PC-9 (cell line): ENCODE measurements at regions not wholly inside any gene's neighbourhood (a gene's known extent, or its start where the extent isn't known, plus 50 kb on each side); places are given as distances from the start of the nearest gene placed in this dataset.

Experiments
- BruUV-seq: library from RNA; stranded (reverse); fragments of 400-500 nt; replicated peaks from 2 replicates; lab custom pipeline; 2021; lab: Mats Ljungman, UMichigan
- CTCF ChIA-PET: fragments of 300-600 bp; sonication (Branson Sonifier 250); formaldehyde crosslinking; loops from one replicate; lab custom pipeline; 2022; ENCODE audit warnings: antibody characterized with exemption; lab: Charles Lee
- POLR2A ChIA-PET: fragments of 300-600 bp; sonication (Branson Sonifier 250); formaldehyde crosslinking; loops from one replicate; lab custom pipeline; 2022; ENCODE audit warnings: antibody characterized with exemption; ENCODE audit not compliant: unreplicated experiment; lab: Charles Lee
- DNase-seq, 2 experiments: peaks; one replicate each; pipeline versions ENCODE4 v3.0.0 to v3.0.0-alpha.2; 2015 to 2022; ENCODE audit warnings: mixed read lengths in 1 of 2
- H2AFZ ChIP-seq: fragments of 200-600 bp; sonication (generic); 2 replicates; pipeline ENCODE4 v1.8.1; 2017; ENCODE audit warnings: antibody characterized with exemption
- H3F3A ChIP-seq: fragments of 200-600 bp; sonication (generic); 2 replicates; pipeline ENCODE4 v1.8.1; 2017; ENCODE audit warnings: antibody characterized with exemption, mild to moderate bottlenecking, low read depth; ENCODE audit not compliant: insufficient read depth
- H3K27ac ChIP-seq: fragments of 200-600 bp; sonication (generic); 2 replicates; pipeline ENCODE4 v1.6.1; 2016; ENCODE audit warnings: mixed run types
- H3K27me3 ChIP-seq: fragments of 200-600 bp; sonication (generic); 2 replicates; pipeline ENCODE4 v1.6.1; 2016; ENCODE audit warnings: low read depth, mixed run types; ENCODE audit not compliant: insufficient read depth
- H3K36me3 ChIP-seq: fragments of 200-600 bp; sonication (generic); 2 replicates; pipeline ENCODE4 v1.6.1; 2016; ENCODE audit warnings: low read depth, mixed run types
- H3K4me1 ChIP-seq: fragments of 200-600 bp; sonication (generic); replicated peaks from 2 replicates; pipeline ENCODE4 v1.6.1; 2016; ENCODE audit warnings: mixed run types; ENCODE audit not compliant: insufficient read depth
- H3K4me2 ChIP-seq: fragments of 200-600 bp; sonication (generic); 2 replicates; pipeline ENCODE4 v1.6.1; 2017; ENCODE audit warnings: mixed run types
- H3K4me3 ChIP-seq: fragments of 200-600 bp; sonication (generic); 2 replicates; pipeline ENCODE4 v1.6.1; 2016; ENCODE audit warnings: mixed run types
- H3K79me2 ChIP-seq: fragments of 200-600 bp; sonication (generic); 2 replicates; pipeline ENCODE4 v1.6.1; 2017; ENCODE audit warnings: low read depth, mixed run types
- H3K9me2 ChIP-seq: fragments of 200-600 bp; sonication (generic); 2 replicates; pipeline ENCODE4 v1.8.1; 2017; ENCODE audit warnings: mild to moderate bottlenecking; ENCODE audit not compliant: insufficient read depth
- H3K9me3 ChIP-seq: fragments of 200-600 bp; sonication (generic); 2 replicates; pipeline ENCODE4 v1.8.1; 2016; ENCODE audit warnings: low read depth; ENCODE audit not compliant: insufficient read depth
- H4K20me1 ChIP-seq: fragments of 200-600 bp; sonication (generic); 2 replicates; pipeline ENCODE4 v1.8.1; 2017; ENCODE audit not compliant: insufficient read depth
- EZH2 ChIP-seq: fragments of 200-600 bp; sonication (generic); IDR thresholded peaks from 2 replicates; pipeline ENCODE4 v1.8.0; 2017; ENCODE audit warnings: antibody characterized with exemption, low read depth
- intact Hi-C: fragments of 100-400 bp; cut with micrococcal nuclease; formaldehyde crosslinking; loops from one replicate; pipeline ENCODE4 v1.10.0; 2022; ENCODE audit not compliant: unreplicated experiment
- TF ChIP-seq, protein P1 (sequence below): fragments of 200-600 bp; sonication (generic); conservative IDR thresholded peaks from 2 replicates; pipeline ENCODE4 v1.6.1; 2017; ENCODE audit warnings: mixed run types, antibody characterized with exemption, mild to moderate bottlenecking, moderate library complexity

GRCh38 chr16:17578981-17579874 lies 108.5 kb upstream of the XYLT1 start:
- H3K9me2 ChIP-seq = no peaks in the 10 kb centered on the region
- H3F3A ChIP-seq = no peaks in the 10 kb centered on the region
- H3K4me1 ChIP-seq = no peaks in the 10 kb centered on the region
- no TSS peak for BruUV-seq
- peak in 1 of 2 experiments; percentile 61 for DNase-seq
- H3K4me2 ChIP-seq = no peak overlapping the region
- no peaks in the 10 kb centered on the region for H3K27me3 ChIP-seq
- TF ChIP-seq, protein P1, sequence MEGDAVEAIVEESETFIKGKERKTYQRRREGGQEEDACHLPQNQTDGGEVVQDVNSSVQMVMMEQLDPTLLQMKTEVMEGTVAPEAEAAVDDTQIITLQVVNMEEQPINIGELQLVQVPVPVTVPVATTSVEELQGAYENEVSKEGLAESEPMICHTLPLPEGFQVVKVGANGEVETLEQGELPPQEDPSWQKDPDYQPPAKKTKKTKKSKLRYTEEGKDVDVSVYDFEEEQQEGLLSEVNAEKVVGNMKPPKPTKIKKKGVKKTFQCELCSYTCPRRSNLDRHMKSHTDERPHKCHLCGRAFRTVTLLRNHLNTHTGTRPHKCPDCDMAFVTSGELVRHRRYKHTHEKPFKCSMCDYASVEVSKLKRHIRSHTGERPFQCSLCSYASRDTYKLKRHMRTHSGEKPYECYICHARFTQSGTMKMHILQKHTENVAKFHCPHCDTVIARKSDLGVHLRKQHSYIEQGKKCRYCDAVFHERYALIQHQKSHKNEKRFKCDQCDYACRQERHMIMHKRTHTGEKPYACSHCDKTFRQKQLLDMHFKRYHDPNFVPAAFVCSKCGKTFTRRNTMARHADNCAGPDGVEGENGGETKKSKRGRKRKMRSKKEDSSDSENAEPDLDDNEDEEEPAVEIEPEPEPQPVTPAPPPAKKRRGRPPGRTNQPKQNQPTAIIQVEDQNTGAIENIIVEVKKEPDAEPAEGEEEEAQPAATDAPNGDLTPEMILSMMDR = peak; percentile 78
- TF ChIP-seq EZH2 = no peak
- POLR2A ChIA-PET = no interaction called here
- H3K4me3 ChIP-seq = no peak overlapping the region
- intact Hi-C loops = loop anchor here (1.0 kb wide), 1 partner anchor 103 kb away; no protein-coding TSS in a partner anchor
- no peaks in the 10 kb centered on the region for H3K9me3 ChIP-seq
- H3K36me3 ChIP-seq = no peaks in the 10 kb centered on the region
- H4K20me1 ChIP-seq = no peaks in the 10 kb centered on the region
- H3K27ac ChIP-seq = no peak overlapping the region
- no peak overlapping the region for H2AFZ ChIP-seq
- no peaks in the 10 kb centered on the region for H3K79me2 ChIP-seq
- CTCF ChIA-PET = interaction anchor here (1.1 kb wide), 1 partner anchor 103 kb away, joined by 4 read pairs; no protein-coding TSS in a partner anchor

GRCh38 chr16:17574256-17574655 lies 103.5 kb upstream of the XYLT1 start:
- Histone ChIP-seq H2AFZ (no peak overlapping the region), H3K9me2 (no peaks in the 10 kb centered on the region), H3K9me3 (no peaks in the 10 kb centered on the region), H3K4me1 (no peaks in the 10 kb centered on the region), H3K4me3 (no peak overlapping the region), H4K20me1 (no peaks in the 10 kb centered on the region), H3K36me3 (no peaks in the 10 kb centered on the region), H3F3A (no peaks in the 10 kb centered on the region), H3K4me2 (no peak overlapping the region), H3K27me3 (no peaks in the 10 kb centered on the region), H3K27ac (no peak overlapping the region), H3K79me2 (no peaks in the 10 kb centered on the region)
- BruUV-seq = no TSS peak
- no peak for DNase-seq
- POLR2A ChIA-PET = no interaction called here
- intact Hi-C loops = no loop called here
- CTCF ChIA-PET = no interaction called here
- TF ChIP-seq EZH2 = no peak
- TF ChIP-seq, protein P1 = no peak

- TF ChIP-seq EZH2 = no peak
- TF ChIP-seq, protein P1 = no peak
- Histone ChIP-seq H3K27ac (peak overlapping the region; percentile 65), H3K4me3 (no peak overlapping the region), H3F3A (no peaks in the 10 kb centered on the region), H4K20me1 (no peaks in the 10 kb centered on the region), H3K27me3 (no peaks in the 10 kb centered on the region), H3K79me2 (no peaks in the 10 kb centered on the region), H3K9me2 (no peaks in the 10 kb centered on the region), H3K4me1 (no peaks in the 10 kb centered on the region), H2AFZ (no peak overlapping the region), H3K9me3 (no peaks in the 10 kb centered on the region), H3K4me2 (0 out of 2 replicates have a peak overlapping the region, but pooled peaks have one; percentile 15), H3K36me3 (no peaks in the 10 kb centered on the region)
- ChIA-PET CTCF (no interaction called here), POLR2A (interaction anchor here (0.6 to 0.7 kb wide), 3 partner anchors 17 to 366 kb away, joined by 5 to 10 read pairs (median 8); no protein-coding TSS in a partner anchor)
- DNase-seq = peak in 1 of 2 experiments; percentile 20
- TSS peak; percentile 39 for BruUV-seq
- intact Hi-C loops = no loop called here
Measured at GRCh38 chr16:17572145-17572544, 101.4 kb upstream of the XYLT1 start.
